HepG2 (cell line): ENCODE measurements at regions not wholly inside any gene's neighbourhood (a gene's known extent, or its start where the extent isn't known, plus 50 kb on each side); places are given as distances from the start of the nearest gene placed in this dataset.

Experiments
- ATAC-seq: fragments of 200-7000 bp; cut with Tn5 transposase; 3 replicates; pipeline ENCODE4 v1.9.1; 2020; ENCODE audit warnings: mild to moderate bottlenecking, moderate library complexity
- BruUV-seq: library from RNA; stranded (reverse); fragments of 400-500 nt; replicated peaks from 2 replicates; lab custom pipeline; 2021; lab: Mats Ljungman, UMichigan
- CTCF ChIA-PET: fragments of 300-600 bp; formaldehyde crosslinking; extraction: SDS; loops from one replicate; lab custom pipeline; 2021; ENCODE audit warnings: low total read pairs, inconsistent platforms, low intra/inter-chr PET ratio; lab: Yijun Ruan, JAX
- POLR2A ChIA-PET: fragments of 350-600 bp; sonication (Branson Sonifier 250); formaldehyde crosslinking; loops from one replicate; lab custom pipeline; 2020; ENCODE audit warnings: antibody characterized with exemption, inconsistent platforms; lab: Yijun Ruan, JAX
- DNase-seq: peaks from one replicate; pipeline ENCODE4 v3.0.0-alpha.2; 2015; ENCODE audit warnings: low spot score
- FAIRE-seq: peaks from 3 replicates; lab custom pipeline; 2011; peaks lifted over from hg19 to GRCh38; lab: Jason Lieb, UNC
- H2AFZ ChIP-seq: one replicate; pipeline ENCODE4 v1.6.1; 2011; ENCODE audit warnings: low read length, inconsistent platforms
- H3K27ac ChIP-seq: fragments of 300-600 bp; 3 replicates; pipeline ENCODE4 v1.8.0; 2011; ENCODE audit warnings: mixed run types, mild to moderate bottlenecking, mixed read lengths, low read length, inconsistent platforms; ENCODE audit not compliant: insufficient read depth; ENCODE audit errors: extremely low read length
- H3K27me3 ChIP-seq, 2 experiments: fragments of 200-600 bp in 1 of 2; 2 replicates in 1 of 2; 3 replicates in 1 of 2; pipeline versions ENCODE4 v1.6.0 to v1.8.0; 2011; ENCODE audit warnings: low read length in 2 of 2, mild to moderate bottlenecking in 2 of 2, moderate library complexity in 2 of 2, inconsistent platforms in 1 of 2; ENCODE audit not compliant: insufficient read depth in 2 of 2, control insufficient read depth in 1 of 2
- H3K36me3 ChIP-seq, 2 experiments: fragments of 200-600 bp in 1 of 2; replicated peaks in 1 of 2; 2 replicates in 1 of 2; 3 replicates in 1 of 2; pipeline versions ENCODE4 v1.5.1 to v1.8.0; 2011; ENCODE audit warnings: low read length in 2 of 2, inconsistent platforms in 1 of 2; ENCODE audit not compliant: insufficient read depth in 2 of 2, control insufficient read depth in 1 of 2
- H3K4me1 ChIP-seq: 2 replicates; pipeline ENCODE4 v1.5.1; 2012; ENCODE audit warnings: low read length, inconsistent platforms; ENCODE audit not compliant: insufficient read depth
- H3K4me2 ChIP-seq: 2 replicates; pipeline ENCODE4 v1.6.0; 2011; ENCODE audit warnings: low read depth, low read length, inconsistent platforms
- H3K4me3 ChIP-seq, 3 experiments: fragments of 200-600 bp in 1 of 3; sonication (generic), shearing (Covaris generic) in 1 of 3; replicated peaks in 1 of 3; 2 replicates each; pipeline ENCODE4 v1.5.1; 2011 to 2016; ENCODE audit warnings: low read length in 3 of 3, inconsistent platforms in 2 of 3, low read depth in 2 of 3, mild to moderate bottlenecking in 2 of 3, control low read depth in 1 of 3, mixed read lengths in 1 of 3; ENCODE audit not compliant: insufficient read depth in 1 of 3
- H3K79me2 ChIP-seq: one replicate; pipeline ENCODE4 v1.6.1; 2011; ENCODE audit warnings: low read length, inconsistent platforms; ENCODE audit not compliant: insufficient read depth
- H3K9ac ChIP-seq: 2 replicates; pipeline ENCODE4 v1.6.0; 2011; ENCODE audit warnings: mild to moderate bottlenecking, low read depth, low read length, inconsistent platforms; ENCODE audit not compliant: insufficient read depth
- H3K9me3 ChIP-seq: 2 replicates; pipeline ENCODE4 v1.5.1; 2012; ENCODE audit warnings: mild to moderate bottlenecking, low read length
- H4K20me1 ChIP-seq: 2 replicates; pipeline ENCODE4 v1.6.0; 2011; ENCODE audit warnings: inconsistent platforms, mild to moderate bottlenecking, low read length, moderate library complexity; ENCODE audit not compliant: insufficient read depth
- MAFF ChIP-seq: IDR thresholded peaks from 2 replicates; pipeline ENCODE4 v1.6.1; 2011; ENCODE audit warnings: low read depth, low read length, improper control_type of control experiment
- MAFK ChIP-seq, 2 experiments: IDR thresholded peaks in 1 of 2; conservative IDR thresholded peaks in 1 of 2; 2 replicates each; pipeline ENCODE4 v1.6.1; 2011; ENCODE audit warnings: improper control_type of control experiment in 2 of 2, low read length in 2 of 2
- WGBS: methylation state at CpG from one replicate; pipeline ENCODE4 v1.1.6; 2017; ENCODE audit warnings: low lambda C conversion rate; 5-methylcytosine and 5-hydroxymethylcytosine counted together
- in situ Hi-C: cut with HindIII; loops from 2 replicates; pipeline ENCODE4 v1.10.0; 2017; ENCODE audit warnings: low pct_unique_long_range_greater_than_20kb; ENCODE audit not compliant: extremely low pct_ligation_motif_present
- intact Hi-C: fragments of 100-400 bp; cut with micrococcal nuclease; formaldehyde crosslinking; loops from one replicate; pipeline ENCODE4 v1.10.0; 2022; ENCODE audit not compliant: unreplicated experiment
- TF ChIP-seq, protein P1 (sequence below): sonication (generic); formaldehyde crosslinking; IDR thresholded peaks from 2 replicates; pipeline ENCODE4 v1.4.0; 2020; ENCODE audit warnings: missing genetic modification reagents
- TF ChIP-seq, protein P2 (sequence below): sonication (generic); formaldehyde crosslinking; IDR thresholded peaks from 2 replicates; pipeline ENCODE4 v1.4.0; 2020; ENCODE audit warnings: missing genetic modification reagents, borderline replicate concordance

DNA sequence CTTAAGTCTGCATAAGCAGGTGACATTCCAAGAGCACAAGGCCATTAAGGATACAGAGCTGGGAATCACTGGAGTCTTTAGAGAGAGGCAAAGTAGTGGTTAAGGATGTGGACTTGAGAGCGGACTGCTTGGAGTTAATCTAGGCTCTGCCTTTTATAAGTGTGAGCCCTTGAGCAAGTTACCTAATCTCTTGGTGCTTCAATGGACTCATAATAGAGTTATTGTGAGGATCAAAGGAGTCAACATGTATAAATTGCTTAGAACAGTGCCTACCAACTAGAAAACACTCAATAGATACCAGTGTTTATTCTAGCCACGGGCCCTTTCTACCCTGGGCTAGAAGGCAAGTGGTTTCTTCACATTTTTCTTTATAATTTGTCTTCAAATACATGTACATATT, 819.4 kb downstream of the NR2F1-AS1 start (continued):
- TF ChIP-seq, protein P1, sequence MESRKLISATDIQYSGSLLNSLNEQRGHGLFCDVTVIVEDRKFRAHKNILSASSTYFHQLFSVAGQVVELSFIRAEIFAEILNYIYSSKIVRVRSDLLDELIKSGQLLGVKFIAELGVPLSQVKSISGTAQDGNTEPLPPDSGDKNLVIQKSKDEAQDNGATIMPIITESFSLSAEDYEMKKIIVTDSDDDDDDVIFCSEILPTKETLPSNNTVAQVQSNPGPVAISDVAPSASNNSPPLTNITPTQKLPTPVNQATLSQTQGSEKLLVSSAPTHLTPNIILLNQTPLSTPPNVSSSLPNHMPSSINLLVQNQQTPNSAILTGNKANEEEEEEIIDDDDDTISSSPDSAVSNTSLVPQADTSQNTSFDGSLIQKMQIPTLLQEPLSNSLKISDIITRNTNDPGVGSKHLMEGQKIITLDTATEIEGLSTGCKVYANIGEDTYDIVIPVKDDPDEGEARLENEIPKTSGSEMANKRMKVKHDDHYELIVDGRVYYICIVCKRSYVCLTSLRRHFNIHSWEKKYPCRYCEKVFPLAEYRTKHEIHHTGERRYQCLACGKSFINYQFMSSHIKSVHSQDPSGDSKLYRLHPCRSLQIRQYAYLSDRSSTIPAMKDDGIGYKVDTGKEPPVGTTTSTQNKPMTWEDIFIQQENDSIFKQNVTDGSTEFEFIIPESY (CRISPR knock-in tag), result no peak

DNA sequence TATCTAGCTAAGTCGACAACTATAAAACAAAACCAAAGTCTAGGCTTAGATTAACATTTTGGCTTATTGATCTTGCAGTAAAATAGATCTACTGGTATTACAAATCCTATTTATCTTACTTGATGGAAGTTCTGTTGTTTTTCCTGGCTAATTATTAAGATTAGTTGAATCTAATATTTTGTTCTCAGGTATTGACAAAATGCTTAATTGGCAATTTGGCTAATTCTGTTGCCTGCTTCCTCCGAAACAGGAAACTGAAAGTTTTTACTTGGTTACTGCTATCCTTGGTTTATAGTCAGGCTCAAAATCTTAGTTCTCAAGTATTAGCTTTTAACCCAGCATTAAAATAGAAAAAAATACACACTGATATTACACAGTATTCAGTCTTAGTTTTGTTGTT, 820.5 kb downstream of the NR2F1-AS1 start:
- Histone ChIP-seq H3K27me3 (no peaks in the 10 kb centered on the region), H3K4me3 (no peak overlapping the region), H3K36me3 (no peaks in the 10 kb centered on the region), H3K27ac (no peak overlapping the region)
- intact Hi-C loops, result no loop called here
- no peak for DNase-seq
- CTCF ChIA-PET, result no interaction called here
- in situ Hi-C loops, result no loop called here
- peak; percentile 26 to 65; a peak in 2 of 4 replicates for TF ChIP-seq MAFK (conservative IDR thresholded peaks at IDR 0.05 in 1 of 2, IDR thresholded peaks at IDR 0.05 in 1 of 2; ENCODE audit: low read length in 2 of 2)
- TF ChIP-seq, protein P2, sequence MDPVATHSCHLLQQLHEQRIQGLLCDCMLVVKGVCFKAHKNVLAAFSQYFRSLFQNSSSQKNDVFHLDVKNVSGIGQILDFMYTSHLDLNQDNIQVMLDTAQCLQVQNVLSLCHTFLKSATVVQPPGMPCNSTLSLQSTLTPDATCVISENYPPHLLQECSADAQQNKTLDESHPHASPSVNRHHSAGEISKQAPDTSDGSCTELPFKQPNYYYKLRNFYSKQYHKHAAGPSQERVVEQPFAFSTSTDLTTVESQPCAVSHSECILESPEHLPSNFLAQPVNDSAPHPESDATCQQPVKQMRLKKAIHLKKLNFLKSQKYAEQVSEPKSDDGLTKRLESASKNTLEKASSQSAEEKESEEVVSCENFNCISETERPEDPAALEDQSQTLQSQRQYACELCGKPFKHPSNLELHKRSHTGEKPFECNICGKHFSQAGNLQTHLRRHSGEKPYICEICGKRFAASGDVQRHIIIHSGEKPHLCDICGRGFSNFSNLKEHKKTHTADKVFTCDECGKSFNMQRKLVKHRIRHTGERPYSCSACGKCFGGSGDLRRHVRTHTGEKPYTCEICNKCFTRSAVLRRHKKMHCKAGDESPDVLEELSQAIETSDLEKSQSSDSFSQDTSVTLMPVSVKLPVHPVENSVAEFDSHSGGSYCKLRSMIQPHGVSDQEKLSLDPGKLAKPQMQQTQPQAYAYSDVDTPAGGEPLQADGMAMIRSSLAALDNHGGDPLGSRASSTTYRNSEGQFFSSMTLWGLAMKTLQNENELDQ (CRISPR knock-in tag), result no peak
- peak; percentile 37; the same call in 1 of the 2 replicates for TF ChIP-seq MAFF
- TF ChIP-seq, all 625 proteins: peak for 2
- H2AFZ ChIP-seq, result no peak overlapping the region
- no peaks in the 10 kb centered on the region for H3K4me1 ChIP-seq
- H3K4me2 ChIP-seq, result no peak overlapping the region
- BruUV-seq, result no TSS peak
- H4K20me1 ChIP-seq, result no peaks in the 10 kb centered on the region
- 29% methylated on average over 2 of the region's 2 CpGs for WGBS
- ATAC-seq (no peak), FAIRE-seq (no peak)
- no peak overlapping the region for H3K9ac ChIP-seq
- no peaks in the 10 kb centered on the region for H3K9me3 ChIP-seq
- no peaks in the 10 kb centered on the region for H3K79me2 ChIP-seq
- POLR2A ChIA-PET, result no interaction called here
